ENCODE measurements at regions not wholly inside any gene's neighbourhood (a gene's known extent, or its start where the extent isn't known, plus 50 kb on each side); places are given as distances from the start of the nearest gene placed in this dataset.

DNA sequence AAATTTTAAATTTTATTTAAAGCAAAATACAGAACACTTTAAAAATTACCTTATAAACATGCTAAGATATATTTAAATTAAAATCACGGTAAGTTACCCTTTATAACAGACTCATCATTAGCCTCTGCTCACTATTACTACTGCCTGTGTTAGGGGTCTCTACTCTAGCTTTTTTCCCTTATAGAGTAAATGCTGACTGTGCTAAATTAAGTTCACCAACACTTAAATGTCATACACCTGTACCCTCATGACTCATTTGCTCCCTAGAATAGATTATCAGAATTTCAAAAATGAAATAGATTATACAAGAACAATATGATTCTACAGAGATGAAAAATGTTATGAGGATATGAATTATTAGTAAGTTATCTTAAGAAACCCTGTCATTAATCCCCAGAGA lies 131.1 kb upstream of the INPP4B start:
- TF ChIP-seq, protein P1, sequence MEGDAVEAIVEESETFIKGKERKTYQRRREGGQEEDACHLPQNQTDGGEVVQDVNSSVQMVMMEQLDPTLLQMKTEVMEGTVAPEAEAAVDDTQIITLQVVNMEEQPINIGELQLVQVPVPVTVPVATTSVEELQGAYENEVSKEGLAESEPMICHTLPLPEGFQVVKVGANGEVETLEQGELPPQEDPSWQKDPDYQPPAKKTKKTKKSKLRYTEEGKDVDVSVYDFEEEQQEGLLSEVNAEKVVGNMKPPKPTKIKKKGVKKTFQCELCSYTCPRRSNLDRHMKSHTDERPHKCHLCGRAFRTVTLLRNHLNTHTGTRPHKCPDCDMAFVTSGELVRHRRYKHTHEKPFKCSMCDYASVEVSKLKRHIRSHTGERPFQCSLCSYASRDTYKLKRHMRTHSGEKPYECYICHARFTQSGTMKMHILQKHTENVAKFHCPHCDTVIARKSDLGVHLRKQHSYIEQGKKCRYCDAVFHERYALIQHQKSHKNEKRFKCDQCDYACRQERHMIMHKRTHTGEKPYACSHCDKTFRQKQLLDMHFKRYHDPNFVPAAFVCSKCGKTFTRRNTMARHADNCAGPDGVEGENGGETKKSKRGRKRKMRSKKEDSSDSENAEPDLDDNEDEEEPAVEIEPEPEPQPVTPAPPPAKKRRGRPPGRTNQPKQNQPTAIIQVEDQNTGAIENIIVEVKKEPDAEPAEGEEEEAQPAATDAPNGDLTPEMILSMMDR (IDR thresholded peaks at IDR 0.05) = no peak
- Mint-ChIP-seq H3K27ac (ENCODE audit: unreplicated experiment) (no peak overlapping the region), H3K4me1 (ENCODE audit: low read depth) (no peaks in the 10 kb centered on the region), H3K9me3 (ENCODE audit: low read depth) (no peaks in the 10 kb centered on the region), H3K27me3 (ENCODE audit: low read depth) (peaks cover 16% of the 10 kb centered on the region), H3K36me3 (ENCODE audit: low read depth) (no peaks in the 10 kb centered on the region), H3K4me3 (ENCODE audit: unreplicated experiment) (no peak overlapping the region)
- DNase-seq (ENCODE audit: low spot score) = no peak

- Mint-ChIP-seq H3K4me1 (ENCODE audit: low read depth) (no peaks in the 10 kb centered on the region), H3K27me3 (ENCODE audit: low read depth) (peaks cover 48% of the 10 kb centered on the region), H3K27ac (ENCODE audit: unreplicated experiment) (no peak overlapping the region), H3K9me3 (ENCODE audit: low read depth) (peaks cover 3% of the 10 kb centered on the region), H3K36me3 (ENCODE audit: low read depth) (no peaks in the 10 kb centered on the region), H3K4me3 (ENCODE audit: unreplicated experiment) (no peak overlapping the region)
- no peak for DNase-seq (ENCODE audit: low spot score)
- TF ChIP-seq, protein P1 (IDR thresholded peaks at IDR 0.05) = no peak
Measured at GRCh38 chr4:142983065-142983464, 137.0 kb upstream of the INPP4B start.

DNA sequence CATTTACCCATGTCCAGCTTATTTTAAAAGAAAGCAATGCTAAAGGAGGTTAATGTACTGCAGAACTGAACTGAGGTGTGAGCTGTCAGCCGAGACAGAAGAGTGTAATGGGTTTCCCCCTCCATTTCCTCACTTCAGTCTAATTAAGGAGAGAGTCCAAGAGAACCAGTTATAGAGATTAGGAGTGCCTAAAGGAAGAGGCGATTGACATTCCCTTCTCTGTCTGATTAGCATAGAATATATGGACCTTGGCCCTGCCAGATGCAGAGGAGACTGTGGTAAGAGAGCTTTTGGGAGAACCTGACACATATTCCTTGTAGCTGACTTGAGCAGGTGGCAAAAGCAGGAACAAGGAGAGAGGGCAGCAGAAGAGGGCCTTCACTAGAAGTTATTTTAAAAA lies 137.5 kb upstream of the INPP4B start:
- H3K27me3 Mint-ChIP-seq (ENCODE audit: low read depth) = peaks cover 48% of the 10 kb centered on the region
- DNase-seq (ENCODE audit: low spot score) = no peak
- no peaks in the 10 kb centered on the region for H3K4me1 Mint-ChIP-seq (ENCODE audit: low read depth)
- H3K9me3 Mint-ChIP-seq (ENCODE audit: low read depth) = peaks cover 3% of the 10 kb centered on the region
- H3K4me3 Mint-ChIP-seq (ENCODE audit: unreplicated experiment) = no peak overlapping the region
- no peaks in the 10 kb centered on the region for H3K36me3 Mint-ChIP-seq (ENCODE audit: low read depth)
- H3K27ac Mint-ChIP-seq (ENCODE audit: unreplicated experiment) = no peak overlapping the region
- TF ChIP-seq, protein P1 (IDR thresholded peaks at IDR 0.05) = no peak

GRCh38 chr4:142984871-142985585 lies 138.9 kb upstream of the INPP4B start:
- Mint-ChIP-seq H3K9me3 (ENCODE audit: low read depth) (peaks cover 3% of the 10 kb centered on the region), H3K4me1 (ENCODE audit: low read depth) (no peaks in the 10 kb centered on the region), H3K27me3 (ENCODE audit: low read depth) (peaks cover 52% of the 10 kb centered on the region), H3K4me3 (ENCODE audit: unreplicated experiment) (no peak overlapping the region), H3K27ac (ENCODE audit: unreplicated experiment) (no peak overlapping the region), H3K36me3 (ENCODE audit: low read depth) (no peaks in the 10 kb centered on the region)
- TF ChIP-seq, protein P1 (IDR thresholded peaks at IDR 0.05) = peak; percentile 76
- no peak for DNase-seq (ENCODE audit: low spot score)

- H3K9me3 Mint-ChIP-seq (ENCODE audit: low read depth) = peaks cover 19% of the 10 kb centered on the region
- TF ChIP-seq, protein P1 (IDR thresholded peaks at IDR 0.05) = no peak
- DNase-seq (ENCODE audit: low spot score) = no peak
- no peak overlapping the region for H3K27ac Mint-ChIP-seq (ENCODE audit: unreplicated experiment)
- H3K36me3 Mint-ChIP-seq (ENCODE audit: low read depth) = peaks cover 2% of the 10 kb centered on the region
- H3K4me3 Mint-ChIP-seq (ENCODE audit: unreplicated experiment) = no peak overlapping the region
- no peaks in the 10 kb centered on the region for H3K27me3 Mint-ChIP-seq (ENCODE audit: low read depth)
- H3K4me1 Mint-ChIP-seq (ENCODE audit: low read depth) = no peaks in the 10 kb centered on the region
Measured at GRCh38 chr4:143016171-143016570, 168.5 kb upstream of the USP38 start.
